HG03432 (cell line): ENCODE measurements at regions not wholly inside any gene's neighbourhood (a gene's known extent, or its start where the extent isn't known, plus 50 kb on each side); places are given as distances from the start of the nearest gene placed in this dataset.
"Not testable (repeated sequence)": the region's sequence is repeated elsewhere in the genome, so short reads cannot be mapped to it uniquely, and the experiment has no call there.

ENCODE experiments used
- ATAC-seq: cut with Tn5 transposase; IDR thresholded peaks from one replicate; pipeline ENCODE4 v1.9.1; 2021; ENCODE audit warnings: mild to moderate bottlenecking, moderate library complexity; ENCODE audit not compliant: unreplicated experiment

DNA sequence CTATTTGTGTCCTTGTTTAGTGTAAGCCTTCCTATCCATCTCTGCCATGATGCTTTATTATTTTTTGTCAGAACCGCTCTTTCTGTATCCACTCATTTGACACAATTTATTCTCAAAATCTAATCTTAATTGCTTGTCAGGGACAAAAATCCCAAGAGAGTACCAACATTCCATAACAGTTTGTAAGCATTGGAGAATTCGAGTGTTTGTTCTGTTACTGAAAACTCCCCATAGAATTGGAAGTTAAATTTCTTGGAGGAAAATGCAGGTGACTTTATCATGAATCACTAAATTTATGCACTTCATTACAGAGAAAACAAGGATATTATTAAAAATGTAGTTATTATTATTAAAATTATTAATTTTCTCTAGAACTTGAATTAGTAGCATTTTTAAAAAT lies 1986.1 kb downstream of the ARAP2 start:
- no peak for ATAC-seq

DNA sequence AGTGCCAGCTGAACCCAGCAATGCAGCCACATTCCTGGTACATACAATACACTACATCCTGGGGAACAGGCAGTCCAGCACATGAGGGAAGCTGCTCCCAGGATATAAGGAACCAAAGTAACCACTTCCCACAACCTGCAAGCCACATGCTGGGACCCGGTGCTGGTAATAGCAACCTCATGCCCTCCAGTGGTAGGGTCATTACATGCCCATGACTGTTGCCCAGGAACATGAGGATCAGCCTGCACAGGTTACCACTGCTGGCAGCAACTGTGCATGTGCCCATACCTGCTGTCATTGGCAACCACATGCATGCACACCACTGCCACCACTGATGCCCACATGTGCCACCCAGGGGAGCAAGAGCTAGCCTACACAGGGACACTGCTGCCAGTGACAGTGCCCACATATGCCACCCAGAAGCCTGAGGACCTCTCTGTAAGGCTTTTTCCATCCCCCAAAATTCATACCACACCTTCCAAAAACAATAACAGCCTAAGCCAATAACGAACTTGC lies 1982.5 kb downstream of the ARAP2 start:
- ATAC-seq = no peak

DNA sequence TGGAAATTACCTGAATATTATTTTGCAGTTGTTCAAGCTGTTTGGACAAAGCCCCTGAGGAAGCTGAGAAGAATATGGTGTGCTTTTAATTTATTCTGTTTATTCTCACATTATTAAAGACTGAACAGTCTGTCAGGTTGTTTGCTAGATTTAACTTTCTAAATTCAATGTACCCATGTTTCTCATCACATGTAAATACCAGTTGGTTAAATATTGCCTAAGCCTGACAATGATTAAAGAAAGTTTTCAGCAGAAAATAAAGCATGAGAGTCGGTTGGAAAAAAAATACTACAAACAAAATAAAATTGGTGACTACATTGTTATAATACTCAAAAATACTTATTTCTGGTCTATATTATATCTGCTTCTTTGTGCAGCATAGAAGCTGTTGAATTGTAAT lies 1974.7 kb downstream of the ARAP2 start:
- ATAC-seq = no peak

DNA sequence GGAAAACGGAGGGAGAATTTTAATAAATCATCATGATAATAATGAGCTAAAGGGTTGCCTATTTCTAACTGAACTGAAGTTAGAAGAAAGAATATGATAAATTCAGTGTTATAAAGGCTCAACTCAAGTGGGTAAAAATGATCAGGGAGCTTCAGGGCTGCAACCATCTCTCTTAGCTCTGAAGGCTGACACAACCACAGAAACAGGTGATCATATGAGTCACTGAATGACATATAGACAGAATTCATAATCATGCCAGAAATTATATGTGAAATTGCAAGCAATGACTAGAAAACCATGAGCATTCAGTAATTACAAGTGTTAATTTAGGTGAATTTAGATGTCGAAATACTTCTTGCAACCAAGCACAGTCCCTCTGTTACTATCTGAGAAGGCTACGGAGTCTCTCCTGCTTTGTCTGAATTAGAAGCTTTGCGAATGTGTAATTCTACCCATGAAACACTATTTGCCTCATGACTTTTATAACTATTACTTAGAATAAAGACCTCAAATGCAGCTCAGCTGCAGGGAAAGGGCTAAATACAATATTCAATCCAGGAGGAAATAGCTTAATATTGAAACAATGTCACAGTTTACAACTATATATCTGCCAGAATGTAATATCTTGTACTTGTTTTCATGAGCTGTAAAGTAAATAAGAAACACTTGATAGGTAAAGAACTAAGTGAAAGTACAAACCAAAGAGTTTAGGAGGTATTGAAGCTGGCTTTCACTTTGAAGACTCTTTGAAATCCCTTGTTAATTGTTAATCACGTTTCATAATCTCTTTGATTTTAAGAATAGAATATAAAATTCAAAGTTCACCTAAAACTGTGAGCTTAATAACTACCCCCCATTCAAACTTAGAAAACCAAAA lies 1972.6 kb downstream of the ARAP2 start:
- ATAC-seq = no peak

DNA sequence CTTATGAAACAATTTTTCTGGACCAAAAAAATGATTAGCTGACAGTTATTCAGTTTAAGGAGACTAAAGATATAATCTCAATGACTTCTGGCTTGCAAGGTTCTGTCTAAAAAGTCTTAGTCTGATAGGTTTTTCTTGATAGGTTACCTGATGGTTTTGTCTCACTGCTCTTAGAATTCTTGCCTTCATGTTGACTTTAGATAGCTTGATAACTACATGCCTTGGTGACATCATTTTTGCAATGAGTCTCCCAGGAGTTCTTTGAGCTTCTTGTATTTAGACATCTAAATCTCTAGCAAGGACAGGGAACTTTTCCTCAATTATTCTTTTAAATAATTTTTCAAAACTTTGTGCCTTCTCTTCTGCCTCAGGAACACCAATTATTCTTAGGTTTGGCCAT lies 1965.3 kb downstream of the ARAP2 start:
- ATAC-seq = no peak

DNA sequence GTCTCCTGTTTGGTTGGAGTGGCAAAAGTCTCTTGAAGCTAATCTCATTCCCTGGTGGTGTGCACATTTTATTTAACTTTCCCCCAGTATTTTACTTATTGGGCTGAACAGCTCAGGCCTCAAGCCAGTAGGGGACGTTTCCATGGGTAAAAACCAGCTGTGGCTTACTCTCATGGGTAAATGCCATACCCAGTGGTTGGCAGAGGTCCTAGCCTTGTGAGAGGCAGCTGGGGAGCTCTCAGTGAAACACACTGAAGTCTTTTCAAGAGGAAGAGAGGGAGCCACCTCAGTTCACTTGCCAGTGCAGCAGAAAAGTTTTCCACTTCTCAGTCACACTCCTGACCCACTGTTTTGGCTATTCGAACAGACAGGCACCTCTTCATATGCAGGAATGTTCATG lies 1964.2 kb downstream of the ARAP2 start:
- no peak for ATAC-seq

DNA sequence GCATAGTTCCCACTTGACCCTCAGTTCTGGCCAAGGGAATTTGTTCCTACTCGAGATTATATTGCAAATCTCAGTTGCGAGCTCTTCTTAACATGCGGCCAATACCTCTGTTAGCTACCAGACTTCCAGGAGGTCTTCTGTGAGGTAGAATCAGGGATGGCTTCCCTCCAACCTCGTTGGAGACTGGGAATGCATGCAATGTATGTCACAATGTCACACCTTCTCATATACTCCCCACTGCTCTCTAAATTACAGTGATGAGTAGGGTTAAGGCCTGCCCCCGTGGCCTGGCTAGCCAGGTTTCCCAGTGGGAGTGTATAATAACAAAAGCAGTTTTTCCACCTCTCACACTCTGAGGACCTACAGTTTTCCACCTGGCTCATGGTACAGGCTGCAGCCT lies 1962.5 kb downstream of the ARAP2 start:
- ATAC-seq = no peak

DNA sequence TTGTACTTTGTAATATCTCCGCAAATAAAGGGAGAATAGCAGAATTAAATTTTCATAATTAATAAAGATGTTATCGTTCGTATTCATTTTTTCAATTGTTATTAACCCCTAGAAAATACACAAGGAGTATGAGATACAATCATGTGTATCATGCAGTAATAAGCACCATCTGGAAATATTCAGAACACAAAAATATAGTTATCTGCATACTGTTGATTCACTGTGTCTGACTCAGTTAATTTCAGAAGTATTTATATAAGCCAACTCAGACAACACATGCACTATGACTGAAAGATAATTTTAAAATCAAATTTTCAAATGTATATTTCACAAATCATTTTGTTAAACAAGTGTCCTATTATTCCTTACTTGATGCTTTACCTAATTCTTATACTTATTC lies 1954.8 kb downstream of the ARAP2 start:
- ATAC-seq = no peak

DNA sequence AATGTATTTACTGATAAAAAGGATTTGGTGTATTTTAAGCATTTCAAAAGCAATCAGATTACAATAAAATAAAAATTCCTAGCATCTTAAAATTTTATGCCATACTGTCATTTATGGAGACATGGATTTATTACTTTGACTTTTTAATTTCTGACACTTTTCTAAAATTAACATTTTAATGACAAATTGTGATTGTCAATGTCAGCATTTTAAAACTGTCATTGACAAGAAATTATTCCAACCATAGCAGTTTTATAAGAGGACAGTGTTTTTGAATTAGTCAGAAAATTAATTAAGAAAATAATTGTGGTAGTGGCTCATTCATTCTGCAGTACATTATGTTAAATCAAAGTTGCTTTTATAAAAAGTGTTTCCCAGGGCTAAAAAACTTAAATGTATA lies 1954.4 kb downstream of the ARAP2 start:
- no peak for ATAC-seq

DNA sequence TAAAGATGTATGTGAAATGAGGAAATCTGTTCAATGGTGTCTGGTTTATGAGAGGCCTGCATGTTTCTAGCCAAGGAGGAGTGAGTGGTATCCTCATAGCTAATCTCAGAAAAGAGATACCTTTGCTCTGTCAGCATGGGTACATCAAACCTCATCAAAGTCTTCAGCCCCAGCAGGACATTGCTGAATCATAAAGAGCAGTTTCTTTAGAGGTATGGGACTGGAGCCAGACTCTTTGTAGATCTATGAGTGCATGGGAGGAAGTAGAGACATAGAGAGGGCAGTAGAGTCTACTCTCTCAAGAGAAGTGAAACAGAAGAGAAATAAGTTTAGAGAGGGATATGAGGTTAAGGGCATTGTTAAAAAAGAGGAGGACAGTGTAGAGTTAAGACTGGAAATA lies 1950.9 kb downstream of the ARAP2 start:
- no peak for ATAC-seq

DNA sequence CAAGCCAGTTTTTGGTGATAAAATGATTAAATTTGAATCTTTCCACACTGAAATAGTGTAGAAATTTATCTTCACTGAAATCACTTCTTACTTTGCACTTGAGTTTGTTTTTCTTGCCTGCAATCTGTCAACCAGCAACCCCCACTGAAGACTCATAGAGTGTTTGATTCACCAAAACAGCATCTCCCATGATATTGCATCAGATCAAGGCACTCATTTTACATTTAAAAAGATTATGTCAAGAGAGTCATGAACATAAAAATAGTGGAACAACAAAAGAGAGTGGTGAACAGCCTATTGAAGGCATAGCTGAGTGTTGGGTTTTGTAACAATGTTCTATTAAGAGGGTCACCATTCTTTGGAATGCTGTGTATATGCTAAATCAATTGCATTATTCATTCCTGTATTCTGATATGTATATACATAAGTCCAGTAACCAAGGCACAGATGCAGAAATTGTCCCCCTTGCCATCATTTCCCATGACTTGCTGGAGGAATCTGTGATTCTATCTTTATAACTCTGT lies 1934.9 kb downstream of the ARAP2 start:
- ATAC-seq = no peak

DNA sequence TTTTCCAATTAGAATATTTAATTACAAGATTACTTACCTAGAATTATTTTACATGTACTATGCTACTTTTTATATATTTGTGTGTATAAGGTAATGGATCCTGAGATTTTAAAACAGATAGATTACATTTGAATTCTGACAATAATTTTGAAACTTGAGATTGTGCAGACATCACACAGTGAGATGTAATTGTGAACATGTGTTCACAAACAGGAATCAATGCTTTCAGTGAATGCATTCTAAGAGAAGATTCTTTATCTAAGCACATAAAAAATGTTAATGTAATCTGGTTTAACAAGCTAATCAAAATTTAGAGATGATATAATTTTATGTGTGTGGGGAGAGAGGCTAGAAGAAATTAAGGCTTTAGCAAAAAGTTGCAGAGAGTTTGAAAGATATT lies 1925.5 kb downstream of the ARAP2 start:
- ATAC-seq = no peak

DNA sequence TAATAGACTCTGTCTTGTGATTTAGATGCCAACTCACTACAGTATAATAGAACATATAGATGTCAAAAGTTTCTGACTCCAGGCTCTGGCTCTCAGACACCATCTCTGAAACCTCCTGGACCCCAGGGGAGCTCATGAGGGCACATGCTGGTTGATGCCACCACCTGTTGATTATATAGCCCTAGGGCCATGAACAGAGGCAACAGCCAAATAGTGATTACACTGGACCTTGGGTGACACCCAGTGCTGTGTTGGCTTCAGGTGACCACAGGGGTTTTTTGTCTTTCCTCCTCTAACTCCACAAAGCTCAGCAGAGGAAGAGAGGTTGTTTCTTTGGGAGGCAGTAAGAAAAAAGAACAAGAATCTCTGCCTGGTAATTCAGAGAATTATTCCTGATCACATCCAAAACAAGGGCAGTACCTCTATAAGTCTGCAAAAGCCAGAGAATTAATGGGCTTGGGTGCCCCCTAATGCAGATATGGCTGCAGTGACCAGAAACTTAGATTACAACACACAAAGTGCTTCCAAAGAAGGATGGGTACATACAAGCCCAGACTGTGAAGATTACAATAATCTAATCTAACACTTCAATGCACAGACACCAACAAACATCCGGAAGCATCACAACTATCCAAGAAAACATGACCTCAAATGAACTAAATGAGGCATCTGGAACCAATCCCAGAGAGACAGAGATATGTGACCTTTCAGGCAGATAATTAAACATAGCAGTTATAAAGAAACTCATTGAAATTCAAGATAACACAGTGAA lies 1920.6 kb downstream of the ARAP2 start:
- ATAC-seq = no peak

DNA sequence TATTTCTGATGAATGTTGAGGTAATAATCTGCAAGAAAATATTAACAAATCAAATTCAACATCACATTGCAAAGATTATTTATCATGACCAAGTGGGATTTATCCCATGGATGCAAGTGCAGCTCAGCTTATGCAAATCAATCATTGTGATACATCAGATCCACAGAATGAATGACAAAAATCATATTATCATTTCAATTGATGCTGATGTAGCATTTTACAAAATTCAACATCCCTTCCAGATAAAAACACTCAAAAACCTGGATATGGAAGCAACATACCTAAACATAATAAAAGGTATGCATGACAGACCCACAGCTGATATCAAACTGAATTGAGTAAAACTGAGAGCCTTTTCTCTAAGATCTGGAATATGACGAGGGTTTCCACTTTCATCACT lies 1915.4 kb downstream of the ARAP2 start:
- no peak for ATAC-seq

DNA sequence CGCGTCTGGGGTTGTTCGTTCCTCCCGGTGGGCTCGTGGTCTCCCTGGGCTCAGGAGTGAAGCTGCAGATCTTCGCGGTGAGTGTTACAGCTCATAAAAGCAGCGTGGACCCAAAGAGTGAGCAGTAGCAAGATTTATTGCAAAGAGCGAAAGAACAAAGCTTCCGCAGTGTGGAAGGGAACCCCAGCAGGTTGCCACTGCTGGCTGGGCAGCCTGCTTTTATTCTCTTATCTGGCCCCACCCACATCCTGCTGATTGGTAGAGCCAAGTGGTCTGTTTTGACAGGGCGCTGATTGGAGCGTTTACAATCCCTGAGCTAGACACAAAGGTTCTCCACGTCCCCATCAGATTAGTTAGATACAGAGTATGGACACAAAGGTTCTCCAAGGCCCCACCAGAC lies 1909.2 kb downstream of the ARAP2 start:
- not testable (repeated sequence) for ATAC-seq

DNA sequence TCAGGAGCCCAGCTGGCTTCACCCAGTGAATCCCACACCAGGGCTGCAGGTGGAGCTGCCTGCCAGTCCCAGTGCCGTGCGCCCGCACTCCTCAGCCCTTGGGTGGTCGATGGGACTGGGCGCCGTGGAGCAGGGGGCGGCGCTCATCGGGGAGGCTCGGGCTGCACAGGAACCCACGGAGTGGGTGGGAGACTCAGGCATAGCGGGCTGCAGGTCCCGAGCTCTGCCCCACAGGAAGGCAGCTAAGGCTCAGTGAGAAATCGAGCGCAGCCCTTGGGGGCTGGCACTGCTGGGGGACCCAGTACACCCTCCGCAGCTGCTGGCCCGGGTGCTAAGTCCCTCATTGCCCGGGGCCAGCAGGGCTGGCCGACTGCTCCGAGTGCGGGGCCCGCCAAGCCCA lies 1908.8 kb downstream of the ARAP2 start:
- not testable (repeated sequence) for ATAC-seq

DNA sequence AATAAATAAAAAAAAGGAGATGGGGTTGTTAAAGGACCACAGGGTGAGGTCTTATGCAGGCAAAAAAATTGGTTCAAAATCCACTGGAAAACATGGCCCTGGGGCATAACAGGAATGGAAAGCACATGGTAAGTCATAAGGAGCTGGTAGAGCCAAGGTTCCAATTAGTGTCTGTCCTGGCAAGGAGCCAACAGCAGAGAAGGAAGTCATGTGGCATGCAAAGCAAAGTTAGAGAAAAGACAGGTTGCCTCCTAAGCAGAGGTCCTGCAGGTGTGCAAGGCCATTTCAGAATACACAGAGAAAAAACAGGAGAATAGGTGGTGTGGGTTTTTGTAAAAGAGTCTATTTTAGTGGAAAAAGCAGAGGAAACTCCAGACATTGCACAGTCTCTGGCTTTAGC lies 1881.7 kb downstream of the ARAP2 start:
- ATAC-seq = no peak

DNA sequence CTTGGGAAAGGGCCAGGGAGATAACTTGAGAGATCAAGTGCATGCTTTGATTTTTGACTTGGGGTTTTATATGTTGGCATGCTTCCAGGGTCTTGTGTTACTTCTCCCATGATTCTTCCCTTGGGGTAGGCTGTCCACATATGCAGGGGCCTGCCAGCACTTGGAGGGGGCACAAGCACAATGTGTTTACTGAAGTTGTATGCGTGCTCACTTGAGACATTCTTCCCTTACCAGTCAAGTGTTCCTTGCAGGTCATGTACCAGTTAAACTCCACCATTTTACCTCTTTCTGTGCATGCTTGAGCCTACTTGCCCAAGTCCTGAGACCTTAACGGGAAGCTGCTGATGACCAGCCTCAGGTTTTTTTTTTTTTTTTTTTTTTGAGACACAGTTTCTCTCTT lies 1880.5 kb downstream of the ARAP2 start:
- no peak for ATAC-seq

DNA sequence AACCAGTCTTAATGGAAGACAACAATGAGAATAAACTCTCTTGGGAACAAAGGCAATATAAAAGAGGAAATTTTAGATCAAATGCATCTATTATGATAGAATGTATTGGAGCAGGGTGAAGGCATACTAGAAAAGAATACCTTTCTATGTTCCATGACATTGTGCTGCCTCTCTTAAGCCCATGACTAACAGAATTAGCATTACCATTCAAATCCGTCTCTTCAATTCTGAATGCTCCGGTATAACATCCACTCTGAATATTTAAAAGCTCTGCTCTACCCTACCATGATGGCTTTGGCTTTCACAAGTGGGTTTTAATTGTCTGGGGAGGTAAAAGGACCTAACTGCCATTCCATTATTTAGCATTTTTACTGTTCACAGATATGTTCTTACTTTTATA lies 1878.4 kb downstream of the ARAP2 start:
- no peak for ATAC-seq

DNA sequence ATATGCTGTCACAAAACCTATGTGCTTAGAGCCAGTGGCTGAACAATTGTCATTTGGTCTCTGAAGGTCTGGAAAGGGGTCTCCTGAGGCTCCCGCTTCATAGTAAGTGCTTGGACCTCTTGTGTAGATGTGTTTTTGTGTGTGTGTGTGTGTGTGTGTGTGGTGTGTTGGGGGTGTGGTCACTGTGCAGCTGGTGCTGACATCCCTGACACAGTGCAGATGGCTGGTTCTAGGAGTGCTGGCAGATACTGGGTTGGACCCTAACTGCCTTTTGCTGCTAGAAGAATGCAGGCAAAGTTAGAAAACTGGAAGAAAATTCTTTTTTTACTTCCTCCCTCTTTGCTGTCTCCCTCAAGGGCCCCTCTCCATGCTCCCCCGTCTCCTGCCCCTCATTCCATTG lies 1872.6 kb downstream of the ARAP2 start:
- no peak for ATAC-seq

DNA sequence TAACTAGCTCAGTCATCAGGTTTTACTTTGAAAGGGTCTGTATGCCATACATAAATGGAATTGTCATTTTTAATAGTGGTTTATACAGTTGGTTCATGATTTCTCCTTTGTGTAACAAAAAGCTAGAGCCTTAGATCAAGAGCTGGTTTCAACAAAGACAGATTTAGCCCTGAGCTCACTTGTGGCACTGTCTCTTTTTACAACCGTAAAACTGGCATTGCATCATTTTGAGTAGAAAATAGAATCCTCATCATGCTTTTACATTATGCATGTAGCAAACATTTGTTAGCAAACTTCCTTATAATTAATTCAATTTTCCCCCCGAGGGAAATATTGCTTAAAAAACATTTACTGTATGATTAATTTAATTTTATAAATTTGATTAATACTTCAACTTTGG lies 1871.5 kb downstream of the ARAP2 start:
- ATAC-seq = no peak

DNA sequence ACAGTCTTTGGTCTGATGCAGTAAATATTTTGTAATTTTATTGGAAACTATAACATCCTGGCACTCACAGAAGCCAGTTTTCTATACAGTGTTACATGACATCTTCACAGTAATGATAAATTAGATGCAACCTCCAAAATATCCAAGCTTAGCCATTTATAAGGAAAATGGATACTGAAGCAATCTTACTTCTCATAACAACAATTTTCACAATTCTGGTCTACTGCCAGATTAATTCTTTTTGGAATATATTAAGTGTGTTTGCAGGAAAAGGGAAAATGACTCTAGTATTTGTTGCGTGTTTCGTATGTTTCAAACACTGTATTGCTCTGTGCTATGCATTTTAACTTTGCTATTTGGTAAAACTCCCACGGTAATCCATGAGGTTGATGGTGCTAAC lies 1870.9 kb downstream of the ARAP2 start:
- ATAC-seq = no peak
